ENCODE measurements at regions not wholly inside any gene's neighbourhood (a gene's known extent, or its start where the extent isn't known, plus 50 kb on each side); places are given as distances from the start of the nearest gene placed in this dataset.

GRCh38 chr7:83793558-83793957, 144.6 kb upstream of the SEMA3E start:
- no peaks in the 10 kb centered on the region for H3K36me3 Mint-ChIP-seq (ENCODE audit: low read depth)
- H3K27ac Mint-ChIP-seq: no peak overlapping the region
- Histone ChIP-seq H3F3A (replicated peaks; ENCODE audit: low read depth) (no peaks in the 10 kb centered on the region), H3K4me1 (ENCODE audit: insufficient read depth) (no peaks in the 10 kb centered on the region), H3K27me3 (ENCODE audit: insufficient read depth) (no peaks in the 10 kb centered on the region), H3K4me2 (no peak overlapping the region), H3K27ac (ENCODE audit: low read depth) (no peak overlapping the region), H3K4me3 (no peak overlapping the region), H3K9me2 (ENCODE audit: insufficient read depth) (no peaks in the 10 kb centered on the region; the same call in none of the 2 replicates), H3K79me2 (replicated peaks; ENCODE audit: insufficient read depth) (no peaks in the 10 kb centered on the region), H2AFZ (no peak overlapping the region), H3K36me3 (ENCODE audit: insufficient read depth) (no peaks in the 10 kb centered on the region), H4K20me1 (replicated peaks; ENCODE audit: insufficient read depth) (no peaks in the 10 kb centered on the region)
- H3K4me3 Mint-ChIP-seq: no peak overlapping the region
- TF ChIP-seq POLR2AphosphoS5 (IDR thresholded peaks at IDR 0.05; ENCODE audit: low read depth) (no peak), ETS1 (IDR thresholded peaks at IDR 0.05) (no peak), ZNF462 (CRISPR knock-in tag; IDR thresholded peaks at IDR 0.05) (no peak), ZNF114 (CRISPR knock-in tag; IDR thresholded peaks at IDR 0.05) (no peak), ZNF331 (CRISPR knock-in tag; IDR thresholded peaks at IDR 0.05; ENCODE audit: low read depth) (no peak), CTCF (conservative IDR thresholded peaks at IDR 0.05; ENCODE audit: low read depth in 2 of 2) (no peak), EZH2phosphoT487 (IDR thresholded peaks at IDR 0.05; ENCODE audit: unreplicated experiment) (no peak), STAT1 (IDR thresholded peaks at IDR 0.05; ENCODE audit: unreplicated experiment) (no peak), JUNB (IDR thresholded peaks at IDR 0.05; ENCODE audit: unreplicated experiment) (no peak), NANOG (IDR thresholded peaks at IDR 0.05; ENCODE audit: borderline replicate concordance) (no peak), EZH2 (IDR thresholded peaks at IDR 0.05; ENCODE audit: low read depth, unreplicated experiment) (no peak), CREB1 (CRISPR knock-in tag; IDR thresholded peaks at IDR 0.05; ENCODE audit: low read depth) (no peak)
- TF ChIP-seq, protein P1, sequence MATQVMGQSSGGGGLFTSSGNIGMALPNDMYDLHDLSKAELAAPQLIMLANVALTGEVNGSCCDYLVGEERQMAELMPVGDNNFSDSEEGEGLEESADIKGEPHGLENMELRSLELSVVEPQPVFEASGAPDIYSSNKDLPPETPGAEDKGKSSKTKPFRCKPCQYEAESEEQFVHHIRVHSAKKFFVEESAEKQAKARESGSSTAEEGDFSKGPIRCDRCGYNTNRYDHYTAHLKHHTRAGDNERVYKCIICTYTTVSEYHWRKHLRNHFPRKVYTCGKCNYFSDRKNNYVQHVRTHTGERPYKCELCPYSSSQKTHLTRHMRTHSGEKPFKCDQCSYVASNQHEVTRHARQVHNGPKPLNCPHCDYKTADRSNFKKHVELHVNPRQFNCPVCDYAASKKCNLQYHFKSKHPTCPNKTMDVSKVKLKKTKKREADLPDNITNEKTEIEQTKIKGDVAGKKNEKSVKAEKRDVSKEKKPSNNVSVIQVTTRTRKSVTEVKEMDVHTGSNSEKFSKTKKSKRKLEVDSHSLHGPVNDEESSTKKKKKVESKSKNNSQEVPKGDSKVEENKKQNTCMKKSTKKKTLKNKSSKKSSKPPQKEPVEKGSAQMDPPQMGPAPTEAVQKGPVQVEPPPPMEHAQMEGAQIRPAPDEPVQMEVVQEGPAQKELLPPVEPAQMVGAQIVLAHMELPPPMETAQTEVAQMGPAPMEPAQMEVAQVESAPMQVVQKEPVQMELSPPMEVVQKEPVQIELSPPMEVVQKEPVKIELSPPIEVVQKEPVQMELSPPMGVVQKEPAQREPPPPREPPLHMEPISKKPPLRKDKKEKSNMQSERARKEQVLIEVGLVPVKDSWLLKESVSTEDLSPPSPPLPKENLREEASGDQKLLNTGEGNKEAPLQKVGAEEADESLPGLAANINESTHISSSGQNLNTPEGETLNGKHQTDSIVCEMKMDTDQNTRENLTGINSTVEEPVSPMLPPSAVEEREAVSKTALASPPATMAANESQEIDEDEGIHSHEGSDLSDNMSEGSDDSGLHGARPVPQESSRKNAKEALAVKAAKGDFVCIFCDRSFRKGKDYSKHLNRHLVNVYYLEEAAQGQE (IDR thresholded peaks at IDR 0.05; ENCODE audit: unreplicated experiment): no peak
- no peaks in the 10 kb centered on the region for H3K27me3 Mint-ChIP-seq (ENCODE audit: insufficient read depth, low read depth, poor library complexity)
- DNase-seq (ENCODE audit: low spot score) (no peak), ATAC-seq (no peak)
- H3K9me3 Mint-ChIP-seq: no peaks in the 10 kb centered on the region
- H3K4me1 Mint-ChIP-seq: no peaks in the 10 kb centered on the region

Data from GM23338 (cell line).